ENCODE measurements at regions not wholly inside any gene's neighbourhood (a gene's known extent, or its start where the extent isn't known, plus 50 kb on each side); places are given as distances from the start of the nearest gene placed in this dataset.

DNA sequence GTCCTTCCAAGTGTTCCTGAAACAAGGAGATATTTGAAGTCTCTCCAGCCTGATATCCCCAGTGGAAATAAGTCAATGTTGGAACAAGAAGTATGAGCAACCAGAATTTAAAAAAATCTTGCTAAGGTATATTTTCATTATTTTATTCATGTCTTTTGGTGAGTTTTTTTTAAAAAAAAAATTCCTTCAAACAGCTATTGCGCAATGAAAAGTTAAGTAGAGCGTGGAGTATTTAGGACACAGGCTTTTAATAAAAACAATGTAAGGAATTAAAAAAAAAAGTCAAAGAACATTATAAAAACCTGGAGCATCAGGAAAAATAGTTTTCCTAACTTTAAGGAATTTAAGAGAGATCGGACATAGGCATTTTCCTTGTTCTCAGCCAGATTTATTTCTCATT lies 940.4 kb downstream of the KCNJ2 start:
- H3K27me3 ChIP-seq (ENCODE audit: control insufficient read depth in 3 of 3, insufficient read depth in 3 of 3, low read length in 3 of 3), result no peaks in the 10 kb centered on the region
- no peak overlapping the region for H3K27ac ChIP-seq (ENCODE audit: low read depth in 1 of 3, low read length in 2 of 3)
- DNase-seq (no peak), FAIRE-seq (no peak)
- WGBS, 3 donors, result 85 to 90% (median 88%) methylated on average over 3 of the region's 3 CpGs
- H3K9me3 ChIP-seq (ENCODE audit: control insufficient read depth in 2 of 2, insufficient read depth in 1 of 2, low read depth in 1 of 2, low read length in 1 of 2), result no peaks in the 10 kb centered on the region
- no peaks in the 10 kb centered on the region for H3K36me3 ChIP-seq (ENCODE audit: control insufficient read depth in 3 of 3, insufficient read depth in 2 of 3, low read depth in 1 of 3, low read length in 3 of 3)
- no peaks in the 10 kb centered on the region for H3K4me1 ChIP-seq (ENCODE audit: control insufficient read depth in 3 of 3, insufficient read depth in 2 of 3, low read depth in 1 of 3, low read length in 2 of 3)
- no peak overlapping the region for H3K4me3 ChIP-seq (ENCODE audit: low read depth in 1 of 3, low read length in 3 of 3)

DNA sequence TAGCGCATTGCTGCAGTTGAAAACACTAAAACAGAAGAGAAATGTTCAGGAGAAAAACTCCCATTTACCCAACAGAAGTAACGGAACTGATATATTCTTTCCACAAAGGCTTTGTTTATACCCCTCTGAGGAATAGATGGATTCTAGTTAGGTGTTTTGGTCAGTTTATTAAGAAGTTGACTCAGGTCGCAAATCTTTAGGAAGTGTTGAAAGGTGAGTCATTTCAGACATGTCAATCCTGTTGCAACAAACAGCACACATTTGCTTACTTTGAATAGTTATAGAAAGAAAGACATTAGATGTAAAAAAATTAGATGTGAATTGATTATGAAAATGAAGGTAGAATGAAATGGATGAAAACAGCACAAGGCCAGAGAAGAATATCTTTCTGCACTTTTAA lies 941.0 kb downstream of the KCNJ2 start:
- DNase-seq (no peak), FAIRE-seq (no peak)
- Histone ChIP-seq H3K27ac (ENCODE audit: low read depth in 1 of 3, low read length in 2 of 3) (no peak overlapping the region), H3K36me3 (ENCODE audit: control insufficient read depth in 3 of 3, insufficient read depth in 2 of 3, low read depth in 1 of 3, low read length in 3 of 3) (no peaks in the 10 kb centered on the region), H3K4me1 (ENCODE audit: control insufficient read depth in 3 of 3, insufficient read depth in 2 of 3, low read depth in 1 of 3, low read length in 2 of 3) (no peaks in the 10 kb centered on the region), H3K9me3 (ENCODE audit: control insufficient read depth in 2 of 2, insufficient read depth in 1 of 2, low read depth in 1 of 2, low read length in 1 of 2) (no peaks in the 10 kb centered on the region), H3K4me3 (ENCODE audit: low read depth in 1 of 3, low read length in 3 of 3) (no peak overlapping the region), H3K27me3 (ENCODE audit: control insufficient read depth in 3 of 3, insufficient read depth in 3 of 3, low read length in 3 of 3) (no peaks in the 10 kb centered on the region)
- 85 to 94% (median 87%) methylated on average over 3 of the region's 3 CpGs for WGBS, 3 donors

DNA sequence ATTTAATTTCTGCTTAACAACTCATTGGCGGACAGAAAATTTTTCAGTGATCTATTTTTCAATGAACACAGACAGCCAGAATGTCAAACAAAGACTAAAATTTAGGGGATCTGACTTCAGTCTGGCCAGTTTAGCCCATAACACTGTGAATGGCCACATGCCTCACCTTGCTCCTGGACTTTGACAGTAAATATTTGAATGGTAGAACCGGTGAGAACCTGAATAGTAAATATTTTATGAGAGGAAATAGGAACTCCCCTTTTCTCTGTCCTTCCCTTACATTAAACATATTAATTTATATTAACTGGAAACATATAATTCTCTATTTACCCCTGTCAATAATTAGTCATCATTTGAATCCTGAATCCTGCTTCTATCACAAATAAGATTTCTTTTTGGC lies 942.1 kb downstream of the KCNJ2 start:
- Histone ChIP-seq H3K9me3 (ENCODE audit: control insufficient read depth in 2 of 2, insufficient read depth in 1 of 2, low read depth in 1 of 2, low read length in 1 of 2) (no peaks in the 10 kb centered on the region), H3K4me3 (ENCODE audit: low read depth in 1 of 3, low read length in 3 of 3) (no peak overlapping the region), H3K27ac (ENCODE audit: low read depth in 1 of 3, low read length in 2 of 3) (no peak overlapping the region), H3K36me3 (ENCODE audit: control insufficient read depth in 3 of 3, insufficient read depth in 2 of 3, low read depth in 1 of 3, low read length in 3 of 3) (no peaks in the 10 kb centered on the region), H3K27me3 (ENCODE audit: control insufficient read depth in 3 of 3, insufficient read depth in 3 of 3, low read length in 3 of 3) (no peaks in the 10 kb centered on the region), H3K4me1 (ENCODE audit: control insufficient read depth in 3 of 3, insufficient read depth in 2 of 3, low read depth in 1 of 3, low read length in 2 of 3) (no peaks in the 10 kb centered on the region)
- DNase-seq, result peak in 1 of 2 donors; percentile 6
- WGBS, 3 donors, result 50 to 70% (median 57%) methylated on average over 2 of the region's 2 CpGs
- no peak for FAIRE-seq

DNA sequence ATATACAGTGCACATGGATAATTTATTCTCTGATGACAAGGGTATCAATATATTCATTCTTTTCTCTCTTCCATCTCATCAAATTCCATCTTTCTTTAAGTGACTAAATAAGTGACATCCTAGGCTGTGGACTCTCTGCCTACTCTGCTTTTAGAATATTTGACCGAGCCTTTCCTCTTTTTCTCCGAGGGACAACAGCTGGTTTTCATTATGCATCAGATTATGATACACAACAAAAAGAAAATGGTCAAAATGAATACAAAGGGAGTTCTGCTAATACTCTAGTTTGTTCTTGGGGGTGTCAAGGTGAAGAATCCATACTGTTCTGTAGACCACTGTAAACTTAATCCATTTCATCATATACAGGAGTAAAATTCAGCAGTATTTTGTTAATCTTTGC lies 942.6 kb downstream of the KCNJ2 start:
- H3K36me3 ChIP-seq (ENCODE audit: control insufficient read depth in 3 of 3, insufficient read depth in 2 of 3, low read depth in 1 of 3, low read length in 3 of 3), result no peaks in the 10 kb centered on the region
- no peak for FAIRE-seq
- H3K4me3 ChIP-seq (ENCODE audit: low read depth in 1 of 3, low read length in 3 of 3), result no peak overlapping the region
- no peak overlapping the region for H3K27ac ChIP-seq (ENCODE audit: low read depth in 1 of 3, low read length in 2 of 3)
- no peak for DNase-seq
- H3K9me3 ChIP-seq (ENCODE audit: control insufficient read depth in 2 of 2, insufficient read depth in 1 of 2, low read depth in 1 of 2, low read length in 1 of 2), result no peaks in the 10 kb centered on the region
- no peaks in the 10 kb centered on the region for H3K27me3 ChIP-seq (ENCODE audit: control insufficient read depth in 3 of 3, insufficient read depth in 3 of 3, low read length in 3 of 3)
- no peaks in the 10 kb centered on the region for H3K4me1 ChIP-seq (ENCODE audit: control insufficient read depth in 3 of 3, insufficient read depth in 2 of 3, low read depth in 1 of 3, low read length in 2 of 3)
- 66 to 85% (median 84%) methylated on average over 2 of the region's 2 CpGs for WGBS, 3 donors

DNA sequence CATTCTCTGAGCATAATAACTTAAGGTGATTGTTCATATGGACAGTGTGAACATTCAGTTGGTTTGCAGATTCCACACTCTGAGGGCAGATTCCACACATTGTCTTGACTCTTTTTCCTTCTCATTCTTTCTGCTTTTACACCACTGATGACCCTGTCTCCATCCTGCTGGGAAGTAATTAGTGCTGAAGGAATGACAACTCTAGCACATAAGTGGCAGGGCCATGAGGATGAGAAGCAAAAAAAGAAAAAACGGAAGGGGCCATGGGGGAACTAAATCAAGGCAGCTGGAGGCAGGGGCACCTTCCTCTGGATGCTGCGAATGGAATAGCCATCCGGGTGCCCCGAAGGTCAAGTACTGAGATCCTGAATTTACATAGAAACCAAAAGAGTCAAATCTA lies 944.0 kb downstream of the KCNJ2 start:
- no peak for FAIRE-seq

DNA sequence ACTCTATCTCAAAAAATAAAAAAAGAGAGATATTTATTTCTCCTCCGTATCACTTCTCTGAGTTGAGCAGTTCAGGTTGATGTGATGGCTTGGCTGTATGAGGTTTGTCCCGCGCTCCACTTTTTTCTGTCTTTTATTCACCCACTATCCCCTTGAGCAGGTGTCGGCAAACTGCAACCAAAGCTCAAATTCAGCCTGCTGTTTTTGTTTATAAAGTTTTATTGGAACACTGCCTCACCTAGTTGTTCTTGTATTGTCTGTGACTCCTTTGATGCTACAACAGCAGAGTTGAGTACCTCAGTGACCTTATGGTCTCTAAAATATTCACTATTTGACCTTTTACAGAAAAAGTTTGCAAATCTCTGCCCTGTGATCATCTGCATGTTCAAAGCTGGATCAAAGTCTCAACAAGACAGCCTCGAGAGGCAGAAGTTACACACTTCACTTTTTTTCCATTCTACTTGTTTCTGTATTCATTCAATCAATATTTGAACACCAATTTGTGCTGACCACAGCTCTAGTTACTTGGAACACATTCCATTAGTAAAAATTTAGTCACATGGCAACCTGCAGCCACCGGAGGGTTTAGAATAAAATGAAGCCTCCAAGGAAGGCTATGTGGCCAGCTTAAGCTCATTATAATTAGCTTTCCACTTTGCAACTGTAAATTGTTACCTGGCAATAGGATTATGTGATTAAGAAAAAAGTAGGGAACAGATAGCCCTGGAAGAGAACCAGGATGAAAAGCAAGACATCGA lies 945.8 kb downstream of the KCNJ2 start:
- H3K9me3 ChIP-seq (ENCODE audit: control insufficient read depth in 2 of 2, insufficient read depth in 1 of 2, low read depth in 1 of 2, low read length in 1 of 2), result no peaks in the 10 kb centered on the region
- 78 to 83% (median 81%) methylated on average over 7 of the region's 7 CpGs for WGBS, 3 donors
- H3K27ac ChIP-seq (ENCODE audit: low read depth in 1 of 3, low read length in 2 of 3), result no peak overlapping the region
- no peaks in the 10 kb centered on the region for H3K36me3 ChIP-seq (ENCODE audit: control insufficient read depth in 3 of 3, insufficient read depth in 2 of 3, low read depth in 1 of 3, low read length in 3 of 3)
- DNase-seq (no peak), FAIRE-seq (no peak)
- no peaks in the 10 kb centered on the region for H3K27me3 ChIP-seq (ENCODE audit: control insufficient read depth in 3 of 3, insufficient read depth in 3 of 3, low read length in 3 of 3)
- H3K4me3 ChIP-seq (ENCODE audit: low read depth in 1 of 3, low read length in 3 of 3), result no peak overlapping the region
- no peaks in the 10 kb centered on the region for H3K4me1 ChIP-seq (ENCODE audit: control insufficient read depth in 3 of 3, insufficient read depth in 2 of 3, low read depth in 1 of 3, low read length in 2 of 3)

More for the DNA sequence above, 944.0 kb downstream of the KCNJ2 start:
- Histone ChIP-seq H3K4me1 (ENCODE audit: control insufficient read depth in 3 of 3, insufficient read depth in 2 of 3, low read depth in 1 of 3, low read length in 2 of 3) (no peaks in the 10 kb centered on the region), H3K9me3 (ENCODE audit: control insufficient read depth in 2 of 2, insufficient read depth in 1 of 2, low read depth in 1 of 2, low read length in 1 of 2) (no peaks in the 10 kb centered on the region), H3K36me3 (ENCODE audit: control insufficient read depth in 3 of 3, insufficient read depth in 2 of 3, low read depth in 1 of 3, low read length in 3 of 3) (no peaks in the 10 kb centered on the region), H3K27ac (ENCODE audit: low read depth in 1 of 3, low read length in 2 of 3) (no peak overlapping the region), H3K27me3 (ENCODE audit: control insufficient read depth in 3 of 3, insufficient read depth in 3 of 3, low read length in 3 of 3) (no peaks in the 10 kb centered on the region), H3K4me3 (ENCODE audit: low read depth in 1 of 3, low read length in 3 of 3) (no peak overlapping the region)
- WGBS, 3 donors, result 67 to 87% (median 76%) methylated on average over 4 of the region's 4 CpGs
- no peak for DNase-seq

DNA sequence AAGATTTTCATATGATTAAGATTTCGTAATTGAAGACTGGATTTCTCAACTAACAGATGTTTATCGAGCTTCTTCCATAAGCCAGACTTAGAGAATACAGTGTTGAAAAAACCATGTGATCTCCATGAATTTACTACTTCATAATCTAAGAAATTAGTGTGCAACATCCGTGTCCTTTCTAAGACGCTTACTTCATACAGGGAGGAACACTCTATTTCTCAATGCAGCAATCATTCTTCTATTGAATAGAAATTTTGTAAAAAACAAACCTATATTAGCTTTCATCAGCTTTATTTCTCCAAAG lies 946.3 kb downstream of the KCNJ2 start:
- Histone ChIP-seq H3K4me1 (ENCODE audit: control insufficient read depth in 3 of 3, insufficient read depth in 2 of 3, low read depth in 1 of 3, low read length in 2 of 3) (no peaks in the 10 kb centered on the region), H3K9me3 (ENCODE audit: control insufficient read depth in 2 of 2, insufficient read depth in 1 of 2, low read depth in 1 of 2, low read length in 1 of 2) (no peaks in the 10 kb centered on the region), H3K27me3 (ENCODE audit: control insufficient read depth in 3 of 3, insufficient read depth in 3 of 3, low read length in 3 of 3) (no peaks in the 10 kb centered on the region), H3K4me3 (ENCODE audit: low read depth in 1 of 3, low read length in 3 of 3) (no peak overlapping the region), H3K36me3 (ENCODE audit: control insufficient read depth in 3 of 3, insufficient read depth in 2 of 3, low read depth in 1 of 3, low read length in 3 of 3) (no peaks in the 10 kb centered on the region), H3K27ac (ENCODE audit: low read depth in 1 of 3, low read length in 2 of 3) (no peak overlapping the region)
- DNase-seq, result no peak
- 86 to 91% (median 90%) methylated on average over 4 of the region's 4 CpGs for WGBS, 3 donors
- no peak for FAIRE-seq

DNA sequence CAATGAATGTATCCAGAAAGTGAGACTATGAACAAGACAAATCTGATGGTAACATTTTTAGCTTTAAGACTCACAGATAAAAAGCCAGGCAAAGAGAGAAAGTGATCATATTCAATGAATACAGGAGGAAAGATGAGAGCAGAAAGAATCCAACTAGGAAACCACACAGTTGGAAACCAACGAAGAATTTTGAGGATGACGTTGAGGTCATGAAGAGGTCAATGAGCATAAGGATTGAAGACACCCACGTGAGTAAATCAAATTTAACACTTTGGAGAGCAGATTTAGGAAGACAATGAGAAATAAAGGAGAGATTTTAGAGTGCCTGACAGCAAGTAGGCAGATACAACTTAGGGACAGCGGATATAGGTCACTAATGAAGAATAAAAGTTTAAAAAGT lies 948.1 kb downstream of the KCNJ2 start:
- peaks cover 0 to 2% of the 10 kb centered on the region in 2 donors for H3K9me3 ChIP-seq (ENCODE audit: control insufficient read depth in 2 of 2, insufficient read depth in 1 of 2, low read depth in 1 of 2, low read length in 1 of 2)
- no peak overlapping the region for H3K27ac ChIP-seq (ENCODE audit: low read depth in 1 of 3, low read length in 2 of 3)
- no peaks in the 10 kb centered on the region for H3K27me3 ChIP-seq (ENCODE audit: control insufficient read depth in 3 of 3, insufficient read depth in 3 of 3, low read length in 3 of 3)
- no peaks in the 10 kb centered on the region for H3K4me1 ChIP-seq (ENCODE audit: control insufficient read depth in 3 of 3, insufficient read depth in 2 of 3, low read depth in 1 of 3, low read length in 2 of 3)
- 45 to 69% (median 63%) methylated on average over 4 of the region's 4 CpGs for whole genome bisulfite sequencing, 3 donors
- DNase-seq (no peak), FAIRE-seq (no peak)
- H3K36me3 ChIP-seq (ENCODE audit: control insufficient read depth in 3 of 3, insufficient read depth in 2 of 3, low read depth in 1 of 3, low read length in 3 of 3), result no peaks in the 10 kb centered on the region
- H3K4me3 ChIP-seq (ENCODE audit: low read depth in 1 of 3, low read length in 3 of 3), result no peak overlapping the region

DNA sequence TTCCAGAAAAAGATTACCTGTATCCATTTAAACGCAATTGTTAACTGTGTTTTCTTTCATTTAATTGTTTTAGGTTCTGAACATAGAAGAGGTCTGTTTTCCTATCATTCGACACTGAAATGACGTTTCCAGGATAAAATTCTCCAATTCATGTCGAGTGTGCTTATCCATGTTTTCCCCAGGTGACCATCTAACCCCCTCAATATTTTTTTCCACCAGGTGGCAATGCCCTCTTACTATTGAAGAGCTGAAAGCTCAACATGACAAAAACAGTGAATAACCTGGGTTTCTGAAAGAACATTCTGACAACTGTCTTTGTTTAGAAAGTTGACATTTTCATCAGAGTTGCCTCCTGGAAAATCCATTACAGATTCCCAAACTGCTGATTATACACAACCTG lies 948.7 kb downstream of the KCNJ2 start:
- Histone ChIP-seq H3K4me3 (ENCODE audit: low read depth in 1 of 3, low read length in 3 of 3) (no peak overlapping the region), H3K4me1 (ENCODE audit: control insufficient read depth in 3 of 3, insufficient read depth in 2 of 3, low read depth in 1 of 3, low read length in 2 of 3) (no peaks in the 10 kb centered on the region), H3K27ac (ENCODE audit: low read depth in 1 of 3, low read length in 2 of 3) (no peak overlapping the region), H3K9me3 (ENCODE audit: control insufficient read depth in 2 of 2, insufficient read depth in 1 of 2, low read depth in 1 of 2, low read length in 1 of 2) (peaks cover 0 to 2% of the 10 kb centered on the region in 2 donors), H3K27me3 (ENCODE audit: control insufficient read depth in 3 of 3, insufficient read depth in 3 of 3, low read length in 3 of 3) (no peaks in the 10 kb centered on the region), H3K36me3 (ENCODE audit: control insufficient read depth in 3 of 3, insufficient read depth in 2 of 3, low read depth in 1 of 3, low read length in 3 of 3) (no peaks in the 10 kb centered on the region)
- FAIRE-seq (no peak), DNase-seq (peak; percentile 33 to 40)
- 26 to 59% (median 38%) methylated on average over 4 of the region's 4 CpGs for WGBS, 3 donors
